ENCODE measurements at regions not wholly inside any gene's neighbourhood (a gene's known extent, or its start where the extent isn't known, plus 50 kb on each side); places are given as distances from the start of the nearest gene placed in this dataset.

DNA sequence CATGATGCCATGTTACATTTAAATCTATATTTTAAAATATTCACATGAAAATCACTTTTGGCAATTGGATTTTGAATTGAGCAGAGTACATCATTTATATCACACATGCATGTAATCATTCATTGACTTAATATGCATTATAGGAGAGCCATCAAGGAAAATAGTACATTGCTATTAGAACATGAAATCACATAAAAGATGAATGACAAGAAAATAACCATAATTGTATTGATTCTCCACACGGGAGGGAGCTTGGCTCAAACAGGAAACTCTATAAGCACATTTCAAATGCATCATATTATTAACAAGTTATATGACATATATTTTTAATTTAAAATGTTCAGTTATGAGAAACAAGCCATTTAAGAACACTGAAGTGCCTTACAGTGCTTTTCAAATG, 208.6 kb upstream of the PRR20A start:
- DNase-seq = no peak
- TF ChIP-seq, protein P1, sequence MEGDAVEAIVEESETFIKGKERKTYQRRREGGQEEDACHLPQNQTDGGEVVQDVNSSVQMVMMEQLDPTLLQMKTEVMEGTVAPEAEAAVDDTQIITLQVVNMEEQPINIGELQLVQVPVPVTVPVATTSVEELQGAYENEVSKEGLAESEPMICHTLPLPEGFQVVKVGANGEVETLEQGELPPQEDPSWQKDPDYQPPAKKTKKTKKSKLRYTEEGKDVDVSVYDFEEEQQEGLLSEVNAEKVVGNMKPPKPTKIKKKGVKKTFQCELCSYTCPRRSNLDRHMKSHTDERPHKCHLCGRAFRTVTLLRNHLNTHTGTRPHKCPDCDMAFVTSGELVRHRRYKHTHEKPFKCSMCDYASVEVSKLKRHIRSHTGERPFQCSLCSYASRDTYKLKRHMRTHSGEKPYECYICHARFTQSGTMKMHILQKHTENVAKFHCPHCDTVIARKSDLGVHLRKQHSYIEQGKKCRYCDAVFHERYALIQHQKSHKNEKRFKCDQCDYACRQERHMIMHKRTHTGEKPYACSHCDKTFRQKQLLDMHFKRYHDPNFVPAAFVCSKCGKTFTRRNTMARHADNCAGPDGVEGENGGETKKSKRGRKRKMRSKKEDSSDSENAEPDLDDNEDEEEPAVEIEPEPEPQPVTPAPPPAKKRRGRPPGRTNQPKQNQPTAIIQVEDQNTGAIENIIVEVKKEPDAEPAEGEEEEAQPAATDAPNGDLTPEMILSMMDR (IDR thresholded peaks at IDR 0.05; ENCODE audit: low read depth, low read length) = no peak
- H3K36me3 ChIP-seq = no peaks in the 10 kb centered on the region
- no peak overlapping the region for H3K4me3 ChIP-seq (ENCODE audit: low read depth, low read length)
- H3K27ac ChIP-seq = no peak overlapping the region
- H3K9me3 ChIP-seq (ENCODE audit: severe bottlenecking) = no peaks in the 10 kb centered on the region
- H3K27me3 ChIP-seq (ENCODE audit: insufficient read depth, low read depth, severe bottlenecking) = no peaks in the 10 kb centered on the region

DNA sequence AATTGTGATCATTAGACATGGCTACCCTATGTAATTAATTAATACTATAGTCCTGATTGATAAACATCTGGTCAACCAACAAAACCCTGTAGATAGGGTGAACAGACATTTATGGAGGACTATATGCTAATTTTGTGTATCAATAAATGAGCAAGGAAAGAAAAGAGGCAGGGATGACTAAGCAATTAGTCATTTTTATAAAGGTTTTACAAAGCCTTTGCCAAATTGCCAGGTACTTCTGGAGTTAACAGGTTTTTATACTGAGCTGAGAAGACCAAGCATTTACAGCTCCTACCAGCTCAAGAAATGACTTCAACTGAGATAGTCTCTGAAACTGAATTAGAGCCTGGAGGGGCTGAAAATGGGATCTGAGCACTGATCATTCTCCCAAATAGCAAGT, 186.8 kb upstream of the PRR20A start:
- H3K27ac ChIP-seq = no peak overlapping the region
- no peak for DNase-seq
- TF ChIP-seq, protein P1 (IDR thresholded peaks at IDR 0.05; ENCODE audit: low read depth, low read length) = no peak
- H3K4me3 ChIP-seq (ENCODE audit: low read depth, low read length) = no peak overlapping the region
- no peaks in the 10 kb centered on the region for H3K36me3 ChIP-seq
- H3K27me3 ChIP-seq (ENCODE audit: insufficient read depth, low read depth, severe bottlenecking) = no peaks in the 10 kb centered on the region
- H3K9me3 ChIP-seq (ENCODE audit: severe bottlenecking) = no peaks in the 10 kb centered on the region

DNA sequence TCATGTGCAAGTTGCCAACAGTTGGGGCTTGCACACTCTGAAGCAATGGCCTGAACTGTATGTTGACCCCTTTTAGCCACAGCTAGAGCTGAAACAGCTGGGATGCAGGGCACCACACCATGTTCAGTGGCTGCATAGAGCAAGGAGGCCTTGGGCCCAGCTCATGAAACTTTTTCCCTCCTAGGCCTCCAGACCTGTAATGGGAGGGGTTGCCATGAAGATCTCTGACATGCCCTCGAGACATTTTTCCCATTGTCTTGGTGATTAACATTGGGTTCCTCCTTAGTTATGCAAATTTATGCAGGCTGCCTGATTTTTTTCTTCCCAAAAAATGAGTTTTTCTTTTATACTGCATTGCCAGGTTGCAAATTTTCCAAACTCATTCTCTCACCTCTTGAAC, 165.1 kb upstream of the PRR20A start:
- TF ChIP-seq, protein P1 (IDR thresholded peaks at IDR 0.05; ENCODE audit: low read depth, low read length) = no peak
- no peak for DNase-seq
- Histone ChIP-seq H3K27me3 (ENCODE audit: insufficient read depth, low read depth, severe bottlenecking) (no peaks in the 10 kb centered on the region), H3K27ac (no peak overlapping the region), H3K36me3 (no peaks in the 10 kb centered on the region), H3K4me3 (ENCODE audit: low read depth, low read length) (no peak overlapping the region), H3K9me3 (ENCODE audit: severe bottlenecking) (no peaks in the 10 kb centered on the region)

DNA sequence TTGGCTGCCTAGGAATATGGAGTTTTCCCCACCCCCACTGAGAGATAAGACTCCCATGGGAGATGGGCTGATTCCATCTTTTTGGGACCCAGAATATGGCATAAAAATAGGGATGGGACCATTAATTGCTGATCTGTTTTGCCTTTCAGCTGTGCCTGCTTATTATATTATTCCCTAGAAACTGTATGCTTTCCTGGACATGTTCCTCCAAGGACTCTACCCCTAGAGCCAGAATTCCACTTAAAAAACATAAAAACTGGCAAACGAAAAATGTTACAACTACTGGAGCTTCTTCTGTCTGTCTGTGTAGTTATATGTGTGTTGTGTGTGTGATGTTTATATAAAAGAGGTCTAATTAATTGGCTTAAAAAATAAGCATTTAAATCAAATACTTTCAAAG, 159.9 kb upstream of the PRR20A start:
- no peak overlapping the region for H3K27ac ChIP-seq
- no peaks in the 10 kb centered on the region for H3K36me3 ChIP-seq
- TF ChIP-seq, protein P1 (IDR thresholded peaks at IDR 0.05; ENCODE audit: low read depth, low read length) = no peak
- no peaks in the 10 kb centered on the region for H3K27me3 ChIP-seq (ENCODE audit: insufficient read depth, low read depth, severe bottlenecking)
- H3K9me3 ChIP-seq (ENCODE audit: severe bottlenecking) = no peaks in the 10 kb centered on the region
- H3K4me3 ChIP-seq (ENCODE audit: low read depth, low read length) = no peak overlapping the region
- DNase-seq = no peak

DNA sequence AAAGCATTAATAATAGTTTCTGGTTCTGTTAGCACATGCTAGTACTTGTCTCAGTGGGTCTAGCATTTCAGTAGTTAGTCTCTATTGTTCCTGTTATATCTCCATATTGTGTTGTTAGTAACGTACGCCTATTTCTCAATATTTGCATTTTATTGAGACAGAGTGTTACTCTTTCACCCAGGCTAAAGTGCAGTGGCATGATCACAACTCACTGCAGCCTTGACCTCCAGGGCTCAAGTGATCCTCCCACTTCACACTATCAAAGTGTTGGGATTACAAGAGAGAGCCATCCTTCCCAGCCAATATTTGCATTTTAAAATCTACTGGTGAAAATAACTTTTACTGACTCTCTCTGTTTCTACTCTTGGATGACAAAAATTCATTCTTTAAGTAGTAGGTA, 154.6 kb upstream of the PRR20A start:
- no peak overlapping the region for H3K27ac ChIP-seq
- DNase-seq = no peak
- no peaks in the 10 kb centered on the region for H3K9me3 ChIP-seq (ENCODE audit: severe bottlenecking)
- H3K4me3 ChIP-seq (ENCODE audit: low read depth, low read length) = no peak overlapping the region
- no peaks in the 10 kb centered on the region for H3K36me3 ChIP-seq
- TF ChIP-seq, protein P1 (IDR thresholded peaks at IDR 0.05; ENCODE audit: low read depth, low read length) = no peak
- H3K27me3 ChIP-seq (ENCODE audit: insufficient read depth, low read depth, severe bottlenecking) = no peaks in the 10 kb centered on the region

DNA sequence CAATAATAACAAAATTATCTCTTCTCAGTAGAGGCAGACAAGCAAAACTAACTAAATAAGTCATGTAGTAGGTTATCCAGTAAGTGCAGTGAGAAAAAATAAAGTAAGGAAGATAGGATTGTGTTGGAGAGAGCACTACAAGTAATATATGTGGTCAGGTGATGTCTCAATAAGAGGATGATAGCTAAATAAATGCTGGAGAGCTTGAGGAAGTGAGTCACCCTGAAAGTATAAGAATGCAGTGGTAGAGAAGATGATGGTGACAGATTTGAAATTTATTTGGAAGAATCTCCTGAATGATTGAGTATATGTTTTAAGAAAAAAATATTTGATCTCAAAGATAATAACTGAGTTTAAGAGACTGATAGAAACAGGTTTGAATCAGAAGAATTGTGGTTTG, 152.2 kb upstream of the PRR20A start:
- no peak overlapping the region for H3K27ac ChIP-seq

More for the DNA sequence above, 152.2 kb upstream of the PRR20A start:
- H3K36me3 ChIP-seq = no peaks in the 10 kb centered on the region
- no peak overlapping the region for H3K4me3 ChIP-seq (ENCODE audit: low read depth, low read length)
- DNase-seq = no peak
- no peaks in the 10 kb centered on the region for H3K27me3 ChIP-seq (ENCODE audit: insufficient read depth, low read depth, severe bottlenecking)
- H3K9me3 ChIP-seq (ENCODE audit: severe bottlenecking) = no peaks in the 10 kb centered on the region
- TF ChIP-seq, protein P1 (IDR thresholded peaks at IDR 0.05; ENCODE audit: low read depth, low read length) = no peak
